GM12878 (cell line): ENCODE measurements at regions not wholly inside any gene's neighbourhood (a gene's known extent, or its start where the extent isn't known, plus 50 kb on each side); places are given as distances from the start of the nearest gene placed in this dataset.

Source experiments
- ATAC-seq: fragments of 200-7000 bp; cut with Tn5 transposase; 3 replicates; pipeline ENCODE4 v1.9.1; 2020; ENCODE audit warnings: mild to moderate bottlenecking, moderate library complexity
- BruUV-seq: library from RNA; stranded (reverse); fragments of 400-500 nt; replicated peaks from 2 replicates; lab custom pipeline; 2021; lab: Mats Ljungman, UMichigan
- CTCF ChIA-PET: fragments of 300-600 bp; sonication (Branson Sonifier 250); formaldehyde crosslinking; extraction: SDS; loops from one replicate; lab custom pipeline; 2021; ENCODE audit warnings: inconsistent platforms; lab: Yijun Ruan, JAX
- POLR2A ChIA-PET: fragments of 350-600 bp; formaldehyde crosslinking; extraction: SDS; loops from one replicate; lab custom pipeline; 2021; ENCODE audit warnings: inconsistent platforms; lab: Charles Lee
- RAD21 ChIA-PET: fragments of 300-600 bp; sonication (Branson Sonifier 250); formaldehyde crosslinking; loops from one replicate; lab custom pipeline; 2023; ENCODE audit warnings: antibody characterized with exemption; ENCODE audit not compliant: unreplicated experiment; lab: Charles Lee
- SMC1A ChIA-PET: fragments of 300-600 bp; sonication (Branson Sonifier 250); formaldehyde crosslinking; loops from one replicate; lab custom pipeline; 2023; ENCODE audit not compliant: unreplicated experiment, uncharacterized antibody; lab: Charles Lee
- DNase-seq: peaks from one replicate; pipeline ENCODE4 v3.0.0-alpha.2; 2011; ENCODE audit warnings: low read depth, low spot score
- FAIRE-seq: peaks from 3 replicates; lab custom pipeline; 2011; peaks lifted over from hg19 to GRCh38; lab: Jason Lieb, UNC
- H2AFZ ChIP-seq: 2 replicates; pipeline ENCODE4 v1.6.0; 2011; ENCODE audit warnings: low read depth, low read length, control low read depth; ENCODE audit not compliant: control insufficient read depth
- H3K27ac ChIP-seq: 2 replicates; pipeline ENCODE4 v1.5.1; 2011; ENCODE audit warnings: control low read depth; ENCODE audit not compliant: control insufficient read depth, insufficient read depth
- H3K27me3 ChIP-seq, 2 experiments: replicated peaks in 1 of 2; 2 replicates each; pipeline versions ENCODE4 v1.6.0 to v1.6.1; 2011; ENCODE audit warnings: low read length in 1 of 2; ENCODE audit not compliant: control insufficient read depth in 2 of 2, insufficient read depth in 2 of 2
- H3K36me3 ChIP-seq, 2 experiments: 2 replicates each; pipeline ENCODE4 v1.5.1; 2011; ENCODE audit warnings: low read length in 1 of 2; ENCODE audit not compliant: control insufficient read depth in 2 of 2, insufficient read depth in 2 of 2
- H3K4me1 ChIP-seq: 2 replicates; pipeline ENCODE4 v1.6.1; 2011; ENCODE audit warnings: mild to moderate bottlenecking, low read length, moderate library complexity, mixed read lengths; ENCODE audit not compliant: control insufficient read depth, insufficient read depth
- H3K4me2 ChIP-seq: 2 replicates; pipeline ENCODE4 v1.6.0; 2011; ENCODE audit warnings: control low read depth; ENCODE audit not compliant: control insufficient read depth, insufficient read depth
- H3K4me3 ChIP-seq: fragments of 200-600 bp; sonication (generic); 2 replicates; pipeline ENCODE4 v1.5.1; 2016
- H3K79me2 ChIP-seq: 2 replicates; pipeline ENCODE4 v1.6.0; 2011; ENCODE audit warnings: low read length; ENCODE audit not compliant: control insufficient read depth, insufficient read depth
- H3K9ac ChIP-seq: 2 replicates; pipeline ENCODE4 v1.8.0; 2011; ENCODE audit warnings: low read length, control low read depth, mixed read lengths; ENCODE audit not compliant: control insufficient read depth, insufficient read depth
- H3K9me3 ChIP-seq: replicated peaks from 3 replicates; pipeline ENCODE4 v1.5.1; 2011; ENCODE audit warnings: mild to moderate bottlenecking, low read length; ENCODE audit not compliant: control insufficient read depth, insufficient read depth
- H4K20me1 ChIP-seq: 2 replicates; pipeline ENCODE4 v1.6.0; 2011; ENCODE audit not compliant: control insufficient read depth, insufficient read depth
- BACH1 ChIP-seq: fragments of 450-650 bp; IDR thresholded peaks from 2 replicates; pipeline ENCODE4 v1.6.1; 2017; ENCODE audit warnings: mild to moderate bottlenecking, borderline replicate concordance
- FOS ChIP-seq: IDR thresholded peaks from 3 replicates; pipeline ENCODE4 v1.6.1; 2011; ENCODE audit warnings: borderline replicate concordance; ENCODE audit not compliant: insufficient read length; ENCODE audit errors: extremely low read depth
- NR2C2 ChIP-seq: IDR thresholded peaks from 2 replicates; pipeline ENCODE4 v1.6.1; 2011; ENCODE audit warnings: borderline replicate concordance, low read depth; ENCODE audit not compliant: control insufficient read depth, insufficient read length
- RAD21 ChIP-seq: IDR thresholded peaks from 2 replicates; pipeline ENCODE4 v1.6.1; 2011; ENCODE audit warnings: mild to moderate bottlenecking, low read depth, low read length, moderate library complexity; ENCODE audit not compliant: insufficient read depth
- RB1 ChIP-seq: fragments of 450-650 bp; formaldehyde crosslinking; IDR thresholded peaks from 2 replicates; pipeline ENCODE4 v1.6.1; 2017; ENCODE audit warnings: mild to moderate bottlenecking, borderline replicate concordance
- RELB ChIP-seq: fragments of 450-650 bp; IDR thresholded peaks from 2 replicates; pipeline ENCODE4 v1.6.1; 2017; ENCODE audit warnings: low read depth, mild to moderate bottlenecking, moderate library complexity
- STAT1 ChIP-seq: fragments of 450-650 bp; conservative IDR thresholded peaks from 2 replicates; pipeline ENCODE4 v1.6.1; 2014; ENCODE audit warnings: antibody characterized with exemption, mild to moderate bottlenecking
- WGBS: methylation state at CpG from one replicate; pipeline ENCODE4 v1.1.6; 2016; ENCODE audit warnings: low lambda C conversion rate; ENCODE audit not compliant: insufficient replicate concordance, insufficient coverage; ENCODE audit errors: missing lambda C conversion rate; 5-methylcytosine and 5-hydroxymethylcytosine counted together
- in situ Hi-C: fragments of 300-500 bp; cut with MboI; formaldehyde crosslinking; loops from 9 replicates; pipeline ENCODE4 v1.14.3; 2018; ENCODE audit warnings: mixed read lengths
- intact Hi-C: fragments of 100-400 bp; cut with micrococcal nuclease; formaldehyde crosslinking; loops from one replicate; pipeline ENCODE4 v1.14.2; 2022; ENCODE audit not compliant: unreplicated experiment

GRCh38 chr6:26159357-26160273, 72.4 kb downstream of the HFE start (continued):
- TF ChIP-seq RELB: no peak; the same call in 1 of the 2 replicates
- no peak for TF ChIP-seq RAD21

- no peaks in the 10 kb centered on the region; a peak in 1 of 4 replicates for H3K36me3 ChIP-seq
- BruUV-seq: no TSS peak
- no peak for ATAC-seq
- peaks cover 7% of the 10 kb centered on the region for H3K4me1 ChIP-seq
- 100% methylated on average over 3 of the region's 3 CpGs for WGBS
- intact Hi-C loops (no loop called here), in situ Hi-C loops (no loop called here)
- no peak for TF ChIP-seq BACH1
- no peak for TF ChIP-seq RB1
- no peak for TF ChIP-seq FOS
- TF ChIP-seq STAT1: no peak
- no peak for TF ChIP-seq NR2C2
- no peak overlapping the region; the same call in 1 of the 2 replicates for H3K4me2 ChIP-seq
- H2AFZ ChIP-seq: no peak overlapping the region
- no peaks in the 10 kb centered on the region; the same call in 1 of the 2 replicates for H4K20me1 ChIP-seq
- H3K9ac ChIP-seq: no peak overlapping the region
- ChIA-PET CTCF (interaction anchor here (0.8 to 2.4 kb wide), 4 partner anchors 9 to 15 kb away, joined by 3 to 11 read pairs (median 4); no protein-coding TSS in a partner anchor), RAD21 (interaction anchor here (1.0 to 8.1 kb wide), 3 partner anchors 18 to 55 kb away, joined by 3 to 96 read pairs (median 11); a partner anchor contains a TSS), SMC1A (interaction anchor here (0.6 to 5.7 kb wide), 7 partner anchors 8 to 173 kb away, joined by 3 to 50 read pairs (median 3); no protein-coding TSS in a partner anchor), POLR2A (interaction anchor here (0.5 to 1.2 kb wide), 8 partner anchors 10 to 166 kb away, joined by 3 to 5 read pairs (median 3); a partner anchor contains a TSS)
- H3K79me2 ChIP-seq: peaks cover 27% of the 10 kb centered on the region
- no peaks in the 10 kb centered on the region for H3K9me3 ChIP-seq
- DNase-seq: no peak
- FAIRE-seq: no peak
- no peak overlapping the region for H3K4me3 ChIP-seq
- no peak overlapping the region for H3K27ac ChIP-seq
- H3K27me3 ChIP-seq: no peaks in the 10 kb centered on the region
Observed at GRCh38 chr6:26161322-26161721, 74.1 kb downstream of the HFE start.
